ENCODE measurements at regions not wholly inside any gene's neighbourhood (a gene's known extent, or its start where the extent isn't known, plus 50 kb on each side); places are given as distances from the start of the nearest gene placed in this dataset.

DNA sequence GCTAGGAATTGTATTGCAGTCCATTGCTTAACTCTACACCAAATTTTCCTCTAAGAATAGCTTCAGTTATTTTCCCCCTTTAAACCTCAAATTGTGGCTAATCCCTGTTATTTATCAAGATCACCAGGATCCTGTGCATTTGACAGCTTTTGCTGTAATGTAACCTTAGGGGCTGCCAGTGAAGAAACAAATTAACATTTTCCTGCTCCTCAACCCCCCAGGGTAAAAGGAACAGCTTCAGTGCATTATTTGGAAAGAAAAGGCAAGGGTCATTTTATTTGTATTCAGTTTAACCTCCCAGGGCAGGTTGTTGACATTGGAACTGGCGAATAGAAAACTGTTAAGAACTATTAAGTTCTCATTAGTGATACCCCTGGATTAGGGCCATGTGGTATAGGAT, 57.0 kb downstream of the PCDH20 start:
- TF ChIP-seq, protein P1, sequence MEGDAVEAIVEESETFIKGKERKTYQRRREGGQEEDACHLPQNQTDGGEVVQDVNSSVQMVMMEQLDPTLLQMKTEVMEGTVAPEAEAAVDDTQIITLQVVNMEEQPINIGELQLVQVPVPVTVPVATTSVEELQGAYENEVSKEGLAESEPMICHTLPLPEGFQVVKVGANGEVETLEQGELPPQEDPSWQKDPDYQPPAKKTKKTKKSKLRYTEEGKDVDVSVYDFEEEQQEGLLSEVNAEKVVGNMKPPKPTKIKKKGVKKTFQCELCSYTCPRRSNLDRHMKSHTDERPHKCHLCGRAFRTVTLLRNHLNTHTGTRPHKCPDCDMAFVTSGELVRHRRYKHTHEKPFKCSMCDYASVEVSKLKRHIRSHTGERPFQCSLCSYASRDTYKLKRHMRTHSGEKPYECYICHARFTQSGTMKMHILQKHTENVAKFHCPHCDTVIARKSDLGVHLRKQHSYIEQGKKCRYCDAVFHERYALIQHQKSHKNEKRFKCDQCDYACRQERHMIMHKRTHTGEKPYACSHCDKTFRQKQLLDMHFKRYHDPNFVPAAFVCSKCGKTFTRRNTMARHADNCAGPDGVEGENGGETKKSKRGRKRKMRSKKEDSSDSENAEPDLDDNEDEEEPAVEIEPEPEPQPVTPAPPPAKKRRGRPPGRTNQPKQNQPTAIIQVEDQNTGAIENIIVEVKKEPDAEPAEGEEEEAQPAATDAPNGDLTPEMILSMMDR (IDR thresholded peaks at IDR 0.05), result no peak
- TF ChIP-seq POLR2A (IDR thresholded peaks at IDR 0.05), result no peak

Data from heart left ventricle (tissue), 13 donors.